Right lobe of liver (tissue), 6 donors: ENCODE measurements at regions not wholly inside any gene's neighbourhood (a gene's known extent, or its start where the extent isn't known, plus 50 kb on each side); places are given as distances from the start of the nearest gene placed in this dataset.
"Not testable (repeated sequence)": the region's sequence is repeated elsewhere in the genome, so short reads cannot be mapped to it uniquely, and the experiment has no call there.

ENCODE experiments used
- ATAC-seq, 4 donors: fragments of 200-7000 bp; cut with Tn5 transposase; one replicate each; pipeline ENCODE4 v1.9.1; 2020; ENCODE audit warnings: mild to moderate bottlenecking in 4 of 4, moderate library complexity in 4 of 4
- DNase-seq, 3 donors: peaks; one replicate each; pipeline ENCODE4 v3.0.0-alpha.2; 2020
- H3K27ac ChIP-seq, 3 donors: fragments of 200-600 bp; one replicate each; pipeline ENCODE4 v1.8.0; 2022
- H3K27me3 ChIP-seq, 2 donors: fragments of 200-600 bp; one replicate each; pipeline ENCODE4 v1.8.0; 2022
- H3K36me3 ChIP-seq, 4 donors: fragments of 200-600 bp; sonication (generic) in 1 of 4; one replicate each; pipeline versions ENCODE4 v1.5.1 to v1.8.0; 2017 to 2022; ENCODE audit warnings: control low read depth in 1 of 4
- H3K4me1 ChIP-seq, 4 donors: fragments of 200-600 bp; sonication (generic) in 1 of 4; one replicate each; pipeline versions ENCODE4 v1.5.1 to v1.8.0; 2017 to 2022; ENCODE audit warnings: control low read depth in 1 of 4
- H3K4me3 ChIP-seq, 3 donors: fragments of 200-600 bp; one replicate each; pipeline ENCODE4 v1.8.0; 2022
- H3K9me3 ChIP-seq, 4 donors: fragments of 200-600 bp; sonication (generic) in 1 of 4; one replicate each; pipeline versions ENCODE4 v1.5.1 to v1.8.0; 2017 to 2022; ENCODE audit warnings: control low read depth in 1 of 4
- WGBS: methylation state at CpG from one replicate; pipeline ENCODE4 v1.1.6; 2018; ENCODE audit warnings: low coverage, low lambda C conversion rate; ENCODE audit not compliant: insufficient coverage; ENCODE audit errors: missing lambda C conversion rate; 5-methylcytosine and 5-hydroxymethylcytosine counted together
- intact Hi-C, 2 donors: fragments of 100-400 bp; cut with DNase I; formaldehyde crosslinking; loops; one replicate each; pipeline versions ENCODE4 v1.11.2 to v1.14.1; 2022
- donor health status: DM: no; HTN: yes; CAD: no.
- donor health status: DM: no; HTN: no; CAD: no.
- donor health status: DM: no; HTN: no; CAD: no.
- donor health status: DM: no; HTN: yes; CAD: no.
- donor health status: DM: no; HTN: yes; CAD: no.

DNA sequence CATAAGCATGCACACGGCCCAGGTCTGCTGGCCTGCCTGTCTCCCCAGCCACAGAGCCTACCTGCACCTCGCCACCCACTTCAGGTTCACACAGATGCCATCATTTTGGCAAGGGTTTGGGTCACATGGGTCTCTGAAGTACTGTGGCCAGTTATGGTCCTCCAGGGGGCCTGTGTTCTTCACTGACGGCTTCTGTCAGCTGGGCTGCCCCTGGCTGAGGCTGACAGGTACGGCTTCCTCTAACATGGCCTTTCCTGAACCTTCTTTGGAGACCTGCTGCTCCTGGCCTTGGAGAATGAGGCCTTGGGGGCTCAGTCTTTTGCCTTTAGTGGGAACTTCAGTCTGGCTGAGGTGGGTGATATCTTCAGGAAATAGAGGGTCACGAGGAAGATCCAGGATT is 835.9 kb downstream of the SPATA31A1 start:
- DNase-seq, result not testable (repeated sequence)

DNA sequence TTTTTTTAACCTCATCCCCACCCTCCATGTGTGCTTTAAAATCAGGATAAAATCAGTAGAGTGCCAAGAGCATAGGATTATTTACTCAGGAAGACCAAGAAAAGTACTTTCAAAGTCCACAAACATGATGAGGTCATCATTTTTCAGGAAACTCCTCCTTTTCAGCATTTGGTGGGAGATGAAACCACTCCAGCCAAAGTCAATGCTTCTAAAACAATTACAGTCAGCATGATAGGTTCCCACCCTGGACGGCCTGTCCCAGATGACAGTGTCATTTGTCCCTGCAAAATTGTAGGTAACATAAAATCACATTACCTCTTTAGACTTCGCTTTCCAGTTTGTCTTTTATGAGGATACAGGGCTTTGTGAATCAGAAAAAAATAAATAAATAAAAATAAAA is 836.7 kb downstream of the SPATA31A1 start:
- H3K36me3 ChIP-seq, intact Hi-C loops, H3K9me3 ChIP-seq, DNase-seq, ATAC-seq, H3K4me3 ChIP-seq, H3K27me3 ChIP-seq, H3K27ac ChIP-seq, H3K4me1 ChIP-seq: not testable (repeated sequence)
- WGBS, result no CpG with 5 or more reads among the region's 2 CpGs

More for the DNA sequence above, 835.9 kb downstream of the SPATA31A1 start:
- H3K27me3 ChIP-seq, H3K4me1 ChIP-seq, H3K9me3 ChIP-seq, H3K27ac ChIP-seq, intact Hi-C loops, H3K4me3 ChIP-seq, H3K36me3 ChIP-seq: not testable (repeated sequence)
- ATAC-seq, result peak in 2 of 4 donors; percentile 13 to 18
- no CpG with 5 or more reads among the region's 5 CpGs for WGBS

DNA sequence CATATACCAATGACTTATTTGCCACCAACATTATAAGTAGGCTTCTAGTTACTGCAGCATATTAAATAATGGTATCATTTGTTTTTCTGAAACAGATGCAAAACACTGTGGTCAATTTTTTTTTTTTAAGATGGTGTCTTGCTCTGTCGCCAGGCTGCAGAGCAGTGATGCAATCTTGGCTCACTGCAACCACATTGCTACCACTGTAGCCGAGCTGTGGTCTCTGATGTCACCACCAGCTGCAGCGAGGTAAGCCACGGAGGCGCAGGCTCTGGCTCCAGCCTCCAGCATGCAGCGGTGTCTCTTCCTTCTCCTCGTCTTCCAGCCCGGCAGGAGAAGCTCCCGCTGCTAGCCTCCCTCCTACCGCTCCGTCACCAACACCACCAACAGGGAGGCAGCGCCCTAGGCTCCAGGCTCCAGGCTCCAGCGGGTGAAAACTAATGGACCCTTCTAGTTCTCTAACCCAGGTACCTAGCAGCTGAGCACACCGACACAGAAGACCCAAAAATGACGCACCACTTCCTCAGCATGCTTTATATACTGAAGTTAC is 840.8 kb downstream of the SPATA31A1 start:
- intact Hi-C loops, H3K27me3 ChIP-seq, H3K36me3 ChIP-seq, DNase-seq, ATAC-seq, H3K4me3 ChIP-seq, H3K9me3 ChIP-seq, H3K4me1 ChIP-seq, H3K27ac ChIP-seq: not testable (repeated sequence)
- WGBS, result 69% methylated on average over 7 of the region's 15 CpGs

DNA sequence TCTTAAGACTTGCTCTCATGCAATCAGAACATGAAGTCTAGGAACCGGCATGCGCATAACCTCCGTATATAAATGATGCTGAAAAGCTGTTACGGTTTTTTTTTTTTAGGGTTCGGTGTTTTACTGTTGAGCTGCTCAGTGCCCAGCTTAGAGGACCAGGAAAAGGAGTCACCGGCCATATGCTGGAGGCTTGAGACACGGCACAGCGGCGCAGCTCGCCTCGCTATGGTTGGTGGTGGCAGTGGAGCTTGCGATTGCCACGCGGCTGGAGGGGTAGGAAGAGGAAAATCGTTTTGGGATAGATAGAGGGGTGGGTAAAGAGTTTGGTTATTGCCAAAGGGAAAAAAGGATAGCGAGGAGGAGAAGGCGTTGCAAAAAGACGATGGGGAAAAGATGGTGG is 841.3 kb downstream of the SPATA31A1 start:
- DNase-seq, H3K27ac ChIP-seq, H3K27me3 ChIP-seq, H3K36me3 ChIP-seq, H3K4me1 ChIP-seq, H3K4me3 ChIP-seq, H3K9me3 ChIP-seq, ATAC-seq, intact Hi-C loops: not testable (repeated sequence)
- 69% methylated on average over 4 of the region's 18 CpGs for WGBS

DNA sequence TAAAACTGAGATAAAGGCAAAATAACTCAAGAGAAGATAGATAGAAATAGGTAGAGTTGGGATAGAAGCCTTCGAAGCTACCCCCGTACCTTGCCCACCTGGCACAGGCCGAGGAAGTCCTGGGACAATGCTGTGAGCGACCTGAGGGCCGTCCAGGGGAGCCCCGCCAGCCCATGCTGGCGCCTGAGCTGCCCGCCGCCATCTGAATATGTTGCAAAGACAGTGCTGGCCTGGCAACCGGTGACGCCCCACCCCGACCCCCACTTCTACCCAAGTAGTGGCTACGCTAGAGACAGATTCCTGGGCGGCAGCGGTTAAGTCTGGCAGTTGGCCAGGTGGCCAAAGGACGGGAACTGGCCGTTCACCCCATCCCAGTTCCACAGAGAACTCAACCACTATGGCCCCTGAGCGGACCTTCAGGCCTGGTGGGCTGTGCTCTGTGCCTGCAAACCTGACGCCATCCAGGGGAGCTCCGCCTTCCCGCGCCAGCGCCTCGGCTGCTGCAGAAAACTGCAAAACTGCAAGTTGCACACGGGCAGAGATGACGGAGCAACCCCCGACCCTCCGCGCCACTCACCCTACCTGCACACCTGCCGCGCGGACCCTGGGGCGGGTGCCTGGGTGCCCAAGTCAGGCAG is 866.2 kb downstream of the SPATA31A1 start:
- ATAC-seq, H3K4me1 ChIP-seq, H3K27ac ChIP-seq, H3K4me3 ChIP-seq, H3K36me3 ChIP-seq, H3K9me3 ChIP-seq, intact Hi-C loops, H3K27me3 ChIP-seq: not testable (repeated sequence)
- DNase-seq, result peak in 1 of 3 donors; percentile 34
- 100% methylated on average over 1 of the region's 33 CpGs for WGBS

DNA sequence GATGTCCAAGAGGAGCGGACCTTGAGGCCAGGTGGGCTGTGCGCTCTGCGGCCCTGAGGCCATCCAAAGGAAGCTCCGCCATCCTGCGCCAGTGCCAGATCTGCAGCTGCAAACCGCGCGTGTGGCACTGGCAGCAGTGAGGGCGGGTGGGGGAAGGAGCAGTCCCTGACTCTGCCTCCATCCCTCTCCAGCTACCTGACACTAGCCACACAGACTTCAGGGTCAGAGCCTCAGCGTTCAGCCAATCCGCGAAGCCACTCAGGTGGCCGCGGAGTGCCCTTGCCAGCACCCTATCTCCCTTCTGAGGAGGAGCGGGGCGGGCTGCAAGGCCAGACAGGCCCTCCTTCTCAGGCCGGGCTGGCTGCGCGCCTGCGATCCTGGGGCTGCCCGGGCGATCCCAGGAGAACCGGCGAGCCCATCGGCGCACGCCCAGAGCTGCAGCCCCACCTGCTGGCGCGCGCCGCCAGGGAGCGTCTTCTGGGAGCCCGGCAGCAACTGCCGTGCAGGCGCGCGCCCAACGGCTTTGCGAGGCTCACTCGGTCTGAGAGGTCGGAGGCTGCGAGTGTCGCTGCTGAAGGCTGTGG is 867.2 kb downstream of the SPATA31A1 start:
- H3K36me3 ChIP-seq, H3K4me3 ChIP-seq, H3K4me1 ChIP-seq, H3K27ac ChIP-seq, H3K27me3 ChIP-seq, intact Hi-C loops, H3K9me3 ChIP-seq: not testable (repeated sequence)
- peak; percentile 36 to 61 (median 55) for ATAC-seq
- peak in 1 of 3 donors; percentile 58 for DNase-seq
- WGBS, result no CpG with 5 or more reads among the region's 43 CpGs

DNA sequence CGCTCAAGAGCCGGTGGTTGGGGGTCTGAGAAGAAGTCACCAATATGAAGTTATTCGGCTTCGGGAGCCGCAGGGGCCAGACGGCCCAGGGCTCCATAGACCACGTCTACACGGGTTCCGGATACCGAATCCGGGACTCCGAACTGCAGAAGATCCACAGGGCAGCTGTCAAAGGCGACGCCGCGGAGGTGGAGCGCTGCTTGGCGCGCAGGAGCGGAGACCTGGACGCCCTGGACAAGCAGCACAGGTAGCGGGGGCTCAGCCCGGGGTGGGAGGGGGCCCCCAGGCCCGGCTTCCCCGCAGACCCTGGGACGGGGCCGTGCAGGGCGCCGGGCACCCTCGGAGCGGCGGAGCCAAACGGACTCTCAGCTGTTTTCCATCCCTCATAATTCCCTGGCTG is 867.9 kb downstream of the SPATA31A1 start:
- H3K27ac ChIP-seq, H3K4me1 ChIP-seq, H3K36me3 ChIP-seq, H3K9me3 ChIP-seq, ATAC-seq, intact Hi-C loops, H3K27me3 ChIP-seq, H3K4me3 ChIP-seq: not testable (repeated sequence)
- 0% methylated on average over 2 of the region's 33 CpGs for WGBS
- peak; percentile 14 to 49 (median 46) for DNase-seq
